WTC11 (cell line): ENCODE measurements at regions not wholly inside any gene's neighbourhood (a gene's known extent, or its start where the extent isn't known, plus 50 kb on each side); places are given as distances from the start of the nearest gene placed in this dataset.

ENCODE experiments used
- ATAC-seq: fragments of 200-7000 bp; cut with Tn5 transposase; 2 replicates; pipeline ENCODE4 v1.10.0; 2021; ENCODE audit warnings: mild to moderate bottlenecking, moderate library complexity
- CTCF ChIA-PET: fragments of 300-600 bp; sonication (Branson Sonifier 250); formaldehyde crosslinking; loops from one replicate; lab custom pipeline; 2021; ENCODE audit warnings: antibody characterized with exemption; lab: Charles Lee
- POLR2A ChIA-PET: fragments of 350-600 bp; sonication (Branson Sonifier 250); formaldehyde crosslinking; loops from one replicate; lab custom pipeline; 2021; ENCODE audit warnings: antibody characterized with exemption; lab: Charles Lee
- DNase-seq: peaks from one replicate; pipeline ENCODE4 v3.0.0; 2021; ENCODE audit warnings: low spot score
- H3K27ac Mint-ChIP-seq: 2 replicates; pipeline ENCODE4 v1.8.0; 2021; ENCODE audit warnings: mixed read lengths
- H3K27me3 Mint-ChIP-seq: 2 replicates; pipeline ENCODE4 v1.8.0; 2021; ENCODE audit warnings: low read depth, mild to moderate bottlenecking, moderate library complexity, mixed read lengths
- H3K36me3 Mint-ChIP-seq: 2 replicates; pipeline ENCODE4 v1.8.0; 2021; ENCODE audit warnings: mixed read lengths
- H3K4me1 Mint-ChIP-seq: 2 replicates; pipeline ENCODE4 v1.8.0; 2022; ENCODE audit warnings: mixed read lengths
- H3K4me3 Mint-ChIP-seq: 2 replicates; pipeline ENCODE4 v1.8.0; 2021; ENCODE audit warnings: mild to moderate bottlenecking, moderate library complexity, mixed read lengths
- H3K9me3 Mint-ChIP-seq: 2 replicates; pipeline ENCODE4 v1.8.0; 2021; ENCODE audit warnings: mixed read lengths
- ERG ChIP-seq: fragments of 250-450 bp; sonication (Bioruptor Pico); IDR thresholded peaks from 2 replicates; pipeline ENCODE4 v1.8.0; 2021; ENCODE audit warnings: mild to moderate bottlenecking
- ETV6 ChIP-seq: sonication (generic); formaldehyde crosslinking; IDR thresholded peaks from 2 replicates; pipeline ENCODE4 v1.8.1; 2022; ENCODE audit warnings: mild to moderate bottlenecking, missing genetic modification reagents
- FOXJ3 ChIP-seq: sonication (generic); formaldehyde crosslinking; IDR thresholded peaks from 2 replicates; pipeline ENCODE4 v1.9.0; 2021; ENCODE audit warnings: missing genetic modification reagents, mild to moderate bottlenecking, borderline replicate concordance
- GABPB1 ChIP-seq: sonication (generic); formaldehyde crosslinking; IDR thresholded peaks from 2 replicates; pipeline ENCODE4 v1.8.1; 2023; ENCODE audit warnings: mild to moderate bottlenecking, missing genetic modification reagents
- GTF2I ChIP-seq: fragments of 250-450 bp; sonication (Bioruptor Pico); conservative IDR thresholded peaks from 2 replicates; pipeline ENCODE4 v1.4.0; 2021; ENCODE audit warnings: mild to moderate bottlenecking
- HMGA2 ChIP-seq: fragments of 250-450 bp; sonication (Bioruptor Pico); IDR thresholded peaks from 2 replicates; pipeline ENCODE4 v1.4.0; 2021; ENCODE audit warnings: mild to moderate bottlenecking, moderate library complexity
- IRF2 ChIP-seq: sonication (generic); formaldehyde crosslinking; IDR thresholded peaks from 2 replicates; pipeline ENCODE4 v1.8.0; 2022; ENCODE audit warnings: low read depth, missing genetic modification reagents, borderline replicate concordance
- JAZF1 ChIP-seq: fragments of 250-450 bp; sonication (Bioruptor Pico); IDR thresholded peaks from 2 replicates; pipeline ENCODE4 v1.9.0; 2021; ENCODE audit warnings: moderate library complexity, mild to moderate bottlenecking, inconsistent platforms
- KAT7 ChIP-seq: sonication (generic); formaldehyde crosslinking; IDR thresholded peaks from 2 replicates; pipeline ENCODE4 v1.8.1; 2023; ENCODE audit warnings: missing genetic modification reagents, mild to moderate bottlenecking, borderline replicate concordance
- MXD4 ChIP-seq: fragments of 250-450 bp; sonication (Bioruptor Pico); IDR thresholded peaks from 2 replicates; pipeline ENCODE4 v1.8.0; 2021; ENCODE audit warnings: mild to moderate bottlenecking, moderate library complexity, borderline replicate concordance
- NFATC4 ChIP-seq: fragments of 250-450 bp; sonication (Bioruptor Pico); IDR thresholded peaks from 2 replicates; pipeline ENCODE4 v1.9.0; 2021; ENCODE audit warnings: mild to moderate bottlenecking
- NR3C1 ChIP-seq: sonication (generic); formaldehyde crosslinking; conservative IDR thresholded peaks from 2 replicates; pipeline ENCODE4 v1.8.1; 2023; ENCODE audit warnings: low read depth, mild to moderate bottlenecking, missing genetic modification reagents
- OVOL2 ChIP-seq: fragments of 250-450 bp; sonication (Bioruptor Pico); IDR thresholded peaks from 2 replicates; pipeline ENCODE4 v1.9.0; 2021; ENCODE audit warnings: mild to moderate bottlenecking, borderline replicate concordance
- RELA ChIP-seq: sonication (generic); formaldehyde crosslinking; IDR thresholded peaks from 2 replicates; pipeline ENCODE4 v1.8.1; 2022; ENCODE audit warnings: missing genetic modification reagents, mild to moderate bottlenecking, borderline replicate concordance
- SMAD4 ChIP-seq: sonication (generic); formaldehyde crosslinking; IDR thresholded peaks from 2 replicates; pipeline ENCODE4 v1.8.0; 2022; ENCODE audit warnings: mild to moderate bottlenecking, missing genetic modification reagents
- TCF7 ChIP-seq: sonication (generic); formaldehyde crosslinking; IDR thresholded peaks from 2 replicates; pipeline ENCODE4 v1.8.0; 2022; ENCODE audit warnings: mild to moderate bottlenecking, low read depth, missing genetic modification reagents, moderate library complexity
- TEAD1 ChIP-seq: sonication (generic); formaldehyde crosslinking; IDR thresholded peaks from 2 replicates; pipeline ENCODE4 v1.8.0; 2022; ENCODE audit warnings: mild to moderate bottlenecking, missing genetic modification reagents
- ZNF232 ChIP-seq: sonication (generic); formaldehyde crosslinking; IDR thresholded peaks from 2 replicates; pipeline ENCODE4 v1.8.0; 2022; ENCODE audit warnings: mild to moderate bottlenecking, missing genetic modification reagents
- ZNF281 ChIP-seq: sonication (generic); formaldehyde crosslinking; IDR thresholded peaks from 2 replicates; pipeline ENCODE4 v1.8.0; 2023; ENCODE audit warnings: mild to moderate bottlenecking, missing genetic modification reagents
- ZNF512 ChIP-seq: sonication (generic); formaldehyde crosslinking; IDR thresholded peaks from 2 replicates; pipeline ENCODE4 v1.8.1; 2022; ENCODE audit warnings: missing genetic modification reagents, borderline replicate concordance
- TF ChIP-seq, protein P1 (sequence below): sonication (generic); formaldehyde crosslinking; IDR thresholded peaks from 2 replicates; pipeline ENCODE4 v1.8.1; 2023; ENCODE audit warnings: mild to moderate bottlenecking, missing genetic modification reagents
- TF ChIP-seq, protein P2 (sequence below): fragments of 200-600 bp; IDR thresholded peaks from 2 replicates; pipeline ENCODE4 v1.8.0; 2022; ENCODE audit warnings: antibody characterized with exemption
- TF ChIP-seq, protein P3 (sequence below): sonication (generic); formaldehyde crosslinking; IDR thresholded peaks from 2 replicates; pipeline ENCODE4 v1.8.1; 2022; ENCODE audit warnings: mild to moderate bottlenecking, missing genetic modification reagents, moderate library complexity, borderline replicate concordance
- TF ChIP-seq, protein P4 (sequence below): sonication (generic); formaldehyde crosslinking; IDR thresholded peaks from 2 replicates; pipeline ENCODE4 v1.8.1; 2023; ENCODE audit warnings: mild to moderate bottlenecking, moderate library complexity, missing genetic modification reagents

- TF ChIP-seq ZNF232 (CRISPR knock-in tag) (no peak), JAZF1 (CRISPR knock-in tag) (no peak), KAT7 (CRISPR knock-in tag) (no peak), RELA (CRISPR knock-in tag) (no peak), SMAD4 (no peak), TCF7 (CRISPR knock-in tag) (no peak), NFATC4 (CRISPR knock-in tag) (no peak), TEAD1 (CRISPR knock-in tag) (no peak)
- TF ChIP-seq, protein P1, sequence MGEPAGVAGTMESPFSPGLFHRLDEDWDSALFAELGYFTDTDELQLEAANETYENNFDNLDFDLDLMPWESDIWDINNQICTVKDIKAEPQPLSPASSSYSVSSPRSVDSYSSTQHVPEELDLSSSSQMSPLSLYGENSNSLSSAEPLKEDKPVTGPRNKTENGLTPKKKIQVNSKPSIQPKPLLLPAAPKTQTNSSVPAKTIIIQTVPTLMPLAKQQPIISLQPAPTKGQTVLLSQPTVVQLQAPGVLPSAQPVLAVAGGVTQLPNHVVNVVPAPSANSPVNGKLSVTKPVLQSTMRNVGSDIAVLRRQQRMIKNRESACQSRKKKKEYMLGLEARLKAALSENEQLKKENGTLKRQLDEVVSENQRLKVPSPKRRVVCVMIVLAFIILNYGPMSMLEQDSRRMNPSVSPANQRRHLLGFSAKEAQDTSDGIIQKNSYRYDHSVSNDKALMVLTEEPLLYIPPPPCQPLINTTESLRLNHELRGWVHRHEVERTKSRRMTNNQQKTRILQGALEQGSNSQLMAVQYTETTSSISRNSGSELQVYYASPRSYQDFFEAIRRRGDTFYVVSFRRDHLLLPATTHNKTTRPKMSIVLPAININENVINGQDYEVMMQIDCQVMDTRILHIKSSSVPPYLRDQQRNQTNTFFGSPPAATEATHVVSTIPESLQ (CRISPR knock-in tag), result no peak
- TF ChIP-seq, protein P2, sequence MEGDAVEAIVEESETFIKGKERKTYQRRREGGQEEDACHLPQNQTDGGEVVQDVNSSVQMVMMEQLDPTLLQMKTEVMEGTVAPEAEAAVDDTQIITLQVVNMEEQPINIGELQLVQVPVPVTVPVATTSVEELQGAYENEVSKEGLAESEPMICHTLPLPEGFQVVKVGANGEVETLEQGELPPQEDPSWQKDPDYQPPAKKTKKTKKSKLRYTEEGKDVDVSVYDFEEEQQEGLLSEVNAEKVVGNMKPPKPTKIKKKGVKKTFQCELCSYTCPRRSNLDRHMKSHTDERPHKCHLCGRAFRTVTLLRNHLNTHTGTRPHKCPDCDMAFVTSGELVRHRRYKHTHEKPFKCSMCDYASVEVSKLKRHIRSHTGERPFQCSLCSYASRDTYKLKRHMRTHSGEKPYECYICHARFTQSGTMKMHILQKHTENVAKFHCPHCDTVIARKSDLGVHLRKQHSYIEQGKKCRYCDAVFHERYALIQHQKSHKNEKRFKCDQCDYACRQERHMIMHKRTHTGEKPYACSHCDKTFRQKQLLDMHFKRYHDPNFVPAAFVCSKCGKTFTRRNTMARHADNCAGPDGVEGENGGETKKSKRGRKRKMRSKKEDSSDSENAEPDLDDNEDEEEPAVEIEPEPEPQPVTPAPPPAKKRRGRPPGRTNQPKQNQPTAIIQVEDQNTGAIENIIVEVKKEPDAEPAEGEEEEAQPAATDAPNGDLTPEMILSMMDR, result no peak
Observed at GRCh38 chr13:68987585-68987984, 1120.0 kb upstream of the ATXN8OS start (continued).

GRCh38 chr13:68984688-68985319 lies 1122.8 kb upstream of the ATXN8OS start:
- ChIA-PET CTCF (no interaction called here), POLR2A (no interaction called here)
- no peak overlapping the region for H3K4me3 Mint-ChIP-seq
- ATAC-seq, result peak; percentile 73
- peak; percentile 12 for DNase-seq
- H3K36me3 Mint-ChIP-seq, result peaks cover 8% of the 10 kb centered on the region
- no peak overlapping the region for H3K27ac Mint-ChIP-seq
- peaks cover 15% of the 10 kb centered on the region for H3K9me3 Mint-ChIP-seq
- H3K27me3 Mint-ChIP-seq, result no peaks in the 10 kb centered on the region
- H3K4me1 Mint-ChIP-seq, result peaks cover 28% of the 10 kb centered on the region
- no peak for TF ChIP-seq ETV6 (CRISPR knock-in tag)
- TF ChIP-seq, protein P3, sequence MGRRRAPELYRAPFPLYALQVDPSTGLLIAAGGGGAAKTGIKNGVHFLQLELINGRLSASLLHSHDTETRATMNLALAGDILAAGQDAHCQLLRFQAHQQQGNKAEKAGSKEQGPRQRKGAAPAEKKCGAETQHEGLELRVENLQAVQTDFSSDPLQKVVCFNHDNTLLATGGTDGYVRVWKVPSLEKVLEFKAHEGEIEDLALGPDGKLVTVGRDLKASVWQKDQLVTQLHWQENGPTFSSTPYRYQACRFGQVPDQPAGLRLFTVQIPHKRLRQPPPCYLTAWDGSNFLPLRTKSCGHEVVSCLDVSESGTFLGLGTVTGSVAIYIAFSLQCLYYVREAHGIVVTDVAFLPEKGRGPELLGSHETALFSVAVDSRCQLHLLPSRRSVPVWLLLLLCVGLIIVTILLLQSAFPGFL (CRISPR knock-in tag), result no peak
- TF ChIP-seq ZNF281 (CRISPR knock-in tag), result no peak
- TF ChIP-seq GTF2I (CRISPR knock-in tag), result no peak
- TF ChIP-seq GABPB1 (CRISPR knock-in tag), result no peak
- TF ChIP-seq OVOL2 (CRISPR knock-in tag), result no peak
- no peak for TF ChIP-seq NR3C1 (CRISPR knock-in tag)
- TF ChIP-seq HMGA2 (CRISPR knock-in tag), result no peak
- no peak for TF ChIP-seq IRF2 (CRISPR knock-in tag)
- no peak for TF ChIP-seq MXD4 (CRISPR knock-in tag)
- no peak for TF ChIP-seq ZNF512 (CRISPR knock-in tag)
- no peak for TF ChIP-seq FOXJ3 (CRISPR knock-in tag)
- no peak for TF ChIP-seq ERG (CRISPR knock-in tag)
- TF ChIP-seq, protein P4, sequence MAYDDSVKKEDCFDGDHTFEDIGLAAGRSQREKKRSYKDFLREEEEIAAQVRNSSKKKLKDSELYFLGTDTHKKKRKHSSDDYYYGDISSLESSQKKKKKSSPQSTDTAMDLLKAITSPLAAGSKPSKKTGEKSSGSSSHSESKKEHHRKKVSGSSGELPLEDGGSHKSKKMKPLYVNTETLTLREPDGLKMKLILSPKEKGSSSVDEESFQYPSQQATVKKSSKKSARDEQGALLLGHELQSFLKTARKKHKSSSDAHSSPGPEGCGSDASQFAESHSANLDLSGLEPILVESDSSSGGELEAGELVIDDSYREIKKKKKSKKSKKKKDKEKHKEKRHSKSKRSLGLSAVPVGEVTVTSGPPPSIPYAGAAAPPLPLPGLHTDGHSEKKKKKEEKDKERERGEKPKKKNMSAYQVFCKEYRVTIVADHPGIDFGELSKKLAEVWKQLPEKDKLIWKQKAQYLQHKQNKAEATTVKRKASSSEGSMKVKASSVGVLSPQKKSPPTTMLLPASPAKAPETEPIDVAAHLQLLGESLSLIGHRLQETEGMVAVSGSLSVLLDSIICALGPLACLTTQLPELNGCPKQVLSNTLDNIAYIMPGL (CRISPR knock-in tag), result no peak
